ENCODE measurements at regions not wholly inside any gene's neighbourhood (a gene's known extent, or its start where the extent isn't known, plus 50 kb on each side); places are given as distances from the start of the nearest gene placed in this dataset.

GRCh38 chr18:37671119-37671518, 105.5 kb upstream of the CELF4 start:
- no peak for TF ChIP-seq CTCF (IDR thresholded peaks at IDR 0.05; ENCODE audit: low read length)
- no peak for TF ChIP-seq EZH2 (IDR thresholded peaks at IDR 0.05; ENCODE audit: borderline replicate concordance, low read length)
